Activated T-helper 2 cell treated with anti-CD3 and anti-CD28 coated beads, Interferon-gamma antibody, Interleukin-2, Interleukin-4, amounts not matched to agents 10 μg/mL and 5 μg/mL and 100 μg/mL, durations not matched to agents 14 hours and 24 hours and 36 hours (primary cell): ENCODE measurements at regions not wholly inside any gene's neighbourhood (a gene's known extent, or its start where the extent isn't known, plus 50 kb on each side); places are given as distances from the start of the nearest gene placed in this dataset.
"Not testable (repeated sequence)": the region's sequence is repeated elsewhere in the genome, so short reads cannot be mapped to it uniquely, and the experiment has no call there.

Experiments
- DNase-seq: peaks from one replicate; pipeline ENCODE4 v3.0.0; 2021; ENCODE audit warnings: low spot score
- H3K27ac Mint-ChIP-seq: one replicate; pipeline ENCODE4 v1.8.0; 2021; ENCODE audit warnings: mixed read lengths
- H3K27me3 Mint-ChIP-seq: one replicate; pipeline ENCODE4 v1.8.0; 2021; ENCODE audit warnings: low read depth, mixed read lengths
- H3K36me3 Mint-ChIP-seq: one replicate; pipeline ENCODE4 v1.8.0; 2021; ENCODE audit warnings: low read depth, mixed read lengths
- H3K4me1 Mint-ChIP-seq: one replicate; pipeline ENCODE4 v1.8.0; 2021; ENCODE audit warnings: low read depth, mixed read lengths
- H3K4me3 Mint-ChIP-seq: one replicate; pipeline ENCODE4 v1.8.0; 2021; ENCODE audit warnings: low read depth, mild to moderate bottlenecking, moderate library complexity, mixed read lengths
- H3K9me3 Mint-ChIP-seq: one replicate; pipeline ENCODE4 v1.8.0; 2021; ENCODE audit warnings: mixed read lengths
- intact Hi-C: fragments of 100-400 bp; cut with micrococcal nuclease; formaldehyde crosslinking; loops from one replicate; pipeline ENCODE4 v1.15.1; 2023

- peaks cover 4% of the 10 kb centered on the region for H3K9me3 Mint-ChIP-seq
- H3K4me1 Mint-ChIP-seq: no peaks in the 10 kb centered on the region
- DNase-seq: no peak
- H3K27ac Mint-ChIP-seq: no peak overlapping the region
- H3K36me3 Mint-ChIP-seq: no peaks in the 10 kb centered on the region
- no peak overlapping the region for H3K4me3 Mint-ChIP-seq
- H3K27me3 Mint-ChIP-seq: peaks cover 8% of the 10 kb centered on the region
- intact Hi-C loops: no loop called here
These were observed 62.0 kb upstream of the LMNTD1 start for GRCh38 chr12:25615119-25615518.

GRCh38 chr12:25616286-25616685 is 63.2 kb upstream of the LMNTD1 start:
- H3K4me1 Mint-ChIP-seq: no peaks in the 10 kb centered on the region
- H3K27me3 Mint-ChIP-seq: peaks cover 13% of the 10 kb centered on the region
- intact Hi-C loops: no loop called here
- DNase-seq: no peak
- no peak overlapping the region for H3K4me3 Mint-ChIP-seq
- H3K36me3 Mint-ChIP-seq: no peaks in the 10 kb centered on the region
- no peaks in the 10 kb centered on the region for H3K9me3 Mint-ChIP-seq
- H3K27ac Mint-ChIP-seq: no peak overlapping the region

- H3K4me1 Mint-ChIP-seq: no peaks in the 10 kb centered on the region
- H3K9me3 Mint-ChIP-seq: no peaks in the 10 kb centered on the region
- peaks cover 12% of the 10 kb centered on the region for H3K27me3 Mint-ChIP-seq
- no peaks in the 10 kb centered on the region for H3K36me3 Mint-ChIP-seq
- no peak overlapping the region for H3K27ac Mint-ChIP-seq
- no peak for DNase-seq
- H3K4me3 Mint-ChIP-seq: no peak overlapping the region
- intact Hi-C loops: no loop called here
These were observed 64.9 kb upstream of the LMNTD1 start for GRCh38 chr12:25617991-25618390.

DNA sequence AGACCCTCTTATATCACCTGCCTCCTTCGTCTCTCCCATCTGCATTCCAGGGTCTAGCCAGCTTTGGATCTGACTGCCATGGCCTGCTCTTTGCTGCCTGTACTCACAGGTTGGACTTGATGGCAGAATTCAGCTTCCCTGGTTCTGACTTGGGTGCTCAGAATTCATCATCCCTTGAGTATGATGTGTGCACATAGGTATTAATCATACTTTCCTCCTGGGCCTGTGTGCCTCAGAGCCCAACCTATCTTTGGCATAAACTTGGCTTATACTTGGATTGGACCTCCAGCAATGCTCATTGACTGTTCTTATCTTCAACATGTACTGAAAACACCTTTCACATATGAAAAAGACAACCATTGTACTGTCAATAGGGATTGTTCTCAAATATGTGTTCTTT is 70.7 kb upstream of the LMNTD1 start:
- Mint-ChIP-seq H3K9me3 (no peaks in the 10 kb centered on the region), H3K4me3 (no peak overlapping the region), H3K36me3 (no peaks in the 10 kb centered on the region)

GRCh38 chr12:25625146-25625545 is 72.1 kb upstream of the LMNTD1 start:
- no peak overlapping the region for H3K27ac Mint-ChIP-seq

More for the DNA sequence above, 70.7 kb upstream of the LMNTD1 start:
- H3K4me1 Mint-ChIP-seq: no peaks in the 10 kb centered on the region
- peaks cover 7% of the 10 kb centered on the region for H3K27me3 Mint-ChIP-seq
- intact Hi-C loops: no loop called here
- H3K27ac Mint-ChIP-seq: no peak overlapping the region
- no peak for DNase-seq

GRCh38 chr12:25629341-25629740 is 76.3 kb upstream of the LMNTD1 start:
- Mint-ChIP-seq H3K27ac (no peak overlapping the region), H3K36me3 (no peaks in the 10 kb centered on the region), H3K9me3 (peaks cover 12% of the 10 kb centered on the region), H3K4me3 (no peak overlapping the region), H3K4me1 (peaks cover 8% of the 10 kb centered on the region), H3K27me3 (no peaks in the 10 kb centered on the region)
- no peak for DNase-seq
- intact Hi-C loops: no loop called here

More at GRCh38 chr12:25625146-25625545, 72.1 kb upstream of the LMNTD1 start:
- intact Hi-C loops: no loop called here
- Mint-ChIP-seq H3K4me1 (no peaks in the 10 kb centered on the region), H3K4me3 (no peak overlapping the region), H3K9me3 (peaks cover 5% of the 10 kb centered on the region), H3K36me3 (no peaks in the 10 kb centered on the region), H3K27me3 (peaks cover 7% of the 10 kb centered on the region)
- no peak for DNase-seq

GRCh38 chr12:25630735-25631515 is 77.8 kb upstream of the LMNTD1 start:
- H3K27me3 Mint-ChIP-seq, intact Hi-C loops, H3K4me1 Mint-ChIP-seq, H3K27ac Mint-ChIP-seq, H3K4me3 Mint-ChIP-seq, H3K36me3 Mint-ChIP-seq, DNase-seq: not testable (repeated sequence)
- peaks cover 12% of the 10 kb centered on the region for H3K9me3 Mint-ChIP-seq

- intact Hi-C loops: not testable (repeated sequence)
These were observed 80.1 kb upstream of the LMNTD1 start for GRCh38 chr12:25633149-25633548.

DNA sequence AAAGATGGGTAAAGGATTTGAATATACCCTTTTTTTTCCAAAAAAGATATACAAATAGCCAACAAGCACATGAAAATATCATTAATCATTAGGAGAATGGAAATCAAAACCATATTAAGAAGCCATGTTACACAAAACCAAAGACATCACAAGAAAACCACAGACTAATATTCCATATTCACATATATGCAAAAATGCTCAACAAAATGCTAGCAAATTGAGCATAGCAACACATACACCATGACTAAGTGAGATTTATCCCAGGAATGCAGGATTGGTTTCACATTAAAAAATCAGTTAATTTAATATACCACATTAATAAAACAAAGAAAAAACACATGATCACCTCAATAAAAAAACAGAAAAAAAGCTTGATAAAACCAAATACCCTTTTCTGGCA is 84.7 kb upstream of the LMNTD1 start:
- H3K27me3 Mint-ChIP-seq: peaks cover 7% of the 10 kb centered on the region
- H3K4me3 Mint-ChIP-seq: no peak overlapping the region
- intact Hi-C loops: no loop called here
- no peak for DNase-seq
- no peak overlapping the region for H3K27ac Mint-ChIP-seq
- peaks cover 8% of the 10 kb centered on the region for H3K4me1 Mint-ChIP-seq
- H3K9me3 Mint-ChIP-seq: peaks cover 7% of the 10 kb centered on the region
- H3K36me3 Mint-ChIP-seq: no peaks in the 10 kb centered on the region

More at GRCh38 chr12:25633149-25633548, 80.1 kb upstream of the LMNTD1 start:
- not testable (repeated sequence) for H3K4me1 Mint-ChIP-seq, H3K36me3 Mint-ChIP-seq, DNase-seq, H3K27ac Mint-ChIP-seq, H3K27me3 Mint-ChIP-seq, H3K4me3 Mint-ChIP-seq
- peaks cover 12% of the 10 kb centered on the region for H3K9me3 Mint-ChIP-seq

- H3K9me3 Mint-ChIP-seq: no peaks in the 10 kb centered on the region
- no peak overlapping the region for H3K4me3 Mint-ChIP-seq
- no peaks in the 10 kb centered on the region for H3K36me3 Mint-ChIP-seq
- intact Hi-C loops: no loop called here
- DNase-seq: no peak
- H3K27me3 Mint-ChIP-seq: peaks cover 7% of the 10 kb centered on the region
- no peaks in the 10 kb centered on the region for H3K4me1 Mint-ChIP-seq
- H3K27ac Mint-ChIP-seq: no peak overlapping the region
These were observed 86.3 kb upstream of the LMNTD1 start for GRCh38 chr12:25639406-25639805.

DNA sequence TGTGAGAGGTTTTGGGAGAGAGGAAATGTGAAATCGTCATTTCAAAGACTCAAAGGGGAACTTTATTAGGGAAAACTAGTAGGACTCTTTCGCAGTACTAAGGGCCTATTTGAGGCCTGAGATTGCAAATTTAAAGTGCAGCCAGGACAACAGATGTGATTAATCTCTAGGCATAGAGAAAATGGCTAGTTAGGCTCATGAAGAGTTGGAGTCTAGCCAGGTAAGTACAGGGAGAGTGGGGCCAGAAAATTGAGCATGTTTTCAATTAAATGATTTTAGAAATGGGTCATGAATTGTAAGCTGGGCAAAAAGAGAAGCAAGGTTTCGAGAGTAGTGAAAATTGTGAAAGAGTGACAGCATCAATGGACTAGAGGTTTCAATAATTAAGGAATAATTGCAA is 91.9 kb upstream of the LMNTD1 start:
- intact Hi-C loops: no loop called here
- no peaks in the 10 kb centered on the region for H3K36me3 Mint-ChIP-seq
- H3K4me3 Mint-ChIP-seq: no peak overlapping the region
- H3K9me3 Mint-ChIP-seq: no peaks in the 10 kb centered on the region
- H3K4me1 Mint-ChIP-seq: no peaks in the 10 kb centered on the region
- no peaks in the 10 kb centered on the region for H3K27me3 Mint-ChIP-seq
- no peak for DNase-seq
- H3K27ac Mint-ChIP-seq: no peak overlapping the region

DNA sequence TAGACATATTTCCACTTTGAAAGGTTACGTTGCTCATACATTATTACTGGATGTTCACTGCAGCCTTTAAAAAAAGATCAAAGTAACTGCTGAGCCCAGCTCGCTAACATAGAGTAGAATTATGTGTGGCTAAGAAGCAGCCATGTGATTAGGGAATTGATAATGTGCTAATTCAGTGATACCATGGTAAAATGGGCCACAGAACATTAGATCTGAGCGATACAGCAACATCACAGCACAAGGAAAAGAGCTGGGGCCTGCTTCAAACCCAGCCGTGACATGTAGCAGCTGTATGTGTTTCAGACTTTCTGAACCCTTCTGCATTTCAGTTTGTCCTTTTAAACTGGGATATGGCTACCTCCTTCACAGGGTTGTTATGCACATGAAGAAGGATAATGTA is 92.3 kb upstream of the LMNTD1 start:
- Mint-ChIP-seq H3K27ac (no peak overlapping the region), H3K36me3 (no peaks in the 10 kb centered on the region), H3K4me3 (no peak overlapping the region), H3K9me3 (no peaks in the 10 kb centered on the region), H3K27me3 (no peaks in the 10 kb centered on the region), H3K4me1 (no peaks in the 10 kb centered on the region)
- intact Hi-C loops: no loop called here
- no peak for DNase-seq

- intact Hi-C loops: no loop called here
- Mint-ChIP-seq H3K27me3 (peaks cover 4% of the 10 kb centered on the region), H3K9me3 (no peaks in the 10 kb centered on the region), H3K36me3 (no peaks in the 10 kb centered on the region), H3K4me3 (no peak overlapping the region), H3K27ac (no peak overlapping the region), H3K4me1 (peaks cover 3% of the 10 kb centered on the region)
- no peak for DNase-seq
These were observed 98.8 kb upstream of the LMNTD1 start for GRCh38 chr12:25651931-25652330.
